DMS 273 (cell line): ENCODE measurements at regions not wholly inside any gene's neighbourhood (a gene's known extent, or its start where the extent isn't known, plus 50 kb on each side); places are given as distances from the start of the nearest gene placed in this dataset.
"Not testable (repeated sequence)": the region's sequence is repeated elsewhere in the genome, so short reads cannot be mapped to it uniquely, and the experiment has no call there.

Experiments
- DNase-seq: peaks from one replicate; lab custom pipeline; 2025; ENCODE audit not compliant: unreplicated experiment; lab: John Stamatoyannopoulos, UW

GRCh38 chr9:39463696-39464095 lies 108.2 kb downstream of the SPATA31A1 start:
- peak; percentile 7 for DNase-seq

- DNase-seq, result peak; percentile 92
Observed at GRCh38 chr9:39464122-39464777, 108.8 kb downstream of the SPATA31A1 start.

DNA sequence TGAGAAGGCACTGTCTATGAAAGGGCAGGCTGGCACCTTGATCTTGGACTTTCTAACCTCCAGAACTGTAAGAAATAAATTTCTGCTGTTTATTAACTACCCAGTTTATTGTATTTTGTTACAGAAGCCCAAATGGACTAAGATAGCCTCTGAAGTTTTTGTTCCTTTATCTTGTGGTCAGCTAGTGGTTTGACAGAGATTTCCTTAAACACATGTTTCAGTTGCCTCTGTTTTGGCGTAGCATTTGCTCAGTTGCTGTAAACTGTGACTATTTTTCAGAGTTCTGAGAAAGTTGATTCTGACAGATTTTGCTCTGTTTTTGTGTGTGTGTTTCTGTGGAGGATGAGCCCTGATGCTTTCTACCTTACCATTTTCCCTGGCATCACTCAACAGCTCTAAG lies 119.0 kb downstream of the SPATA31A1 start:
- not testable (repeated sequence) for DNase-seq

GRCh38 chr9:39483073-39483472 lies 127.6 kb downstream of the SPATA31A1 start:
- DNase-seq, result not testable (repeated sequence)

- DNase-seq, result not testable (repeated sequence)
Observed at GRCh38 chr9:39483880-39484279, 128.4 kb downstream of the SPATA31A1 start.

DNA sequence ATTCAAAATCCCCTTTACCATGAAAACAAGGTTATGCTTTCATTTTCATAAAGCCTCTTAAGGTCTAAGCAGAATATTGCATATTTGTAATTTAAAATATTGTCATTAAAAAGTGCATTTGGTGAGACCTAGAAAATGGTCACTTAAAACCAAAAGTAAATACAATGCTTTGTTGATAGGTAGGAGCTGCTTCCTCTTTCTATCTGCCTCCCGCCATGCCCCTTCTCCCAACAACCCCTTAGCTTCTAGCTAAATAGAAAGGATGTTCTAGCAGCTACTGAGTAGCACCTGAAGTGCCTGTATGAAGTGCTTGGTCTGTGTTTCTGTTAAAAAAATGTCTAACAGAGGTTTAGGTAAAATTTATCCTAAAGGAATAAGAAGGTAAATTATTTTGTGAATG lies 128.8 kb downstream of the SPATA31A1 start:
- not testable (repeated sequence) for DNase-seq

- DNase-seq, result not testable (repeated sequence)
Observed at GRCh38 chr9:39487477-39487876, 132.0 kb downstream of the SPATA31A1 start.

DNA sequence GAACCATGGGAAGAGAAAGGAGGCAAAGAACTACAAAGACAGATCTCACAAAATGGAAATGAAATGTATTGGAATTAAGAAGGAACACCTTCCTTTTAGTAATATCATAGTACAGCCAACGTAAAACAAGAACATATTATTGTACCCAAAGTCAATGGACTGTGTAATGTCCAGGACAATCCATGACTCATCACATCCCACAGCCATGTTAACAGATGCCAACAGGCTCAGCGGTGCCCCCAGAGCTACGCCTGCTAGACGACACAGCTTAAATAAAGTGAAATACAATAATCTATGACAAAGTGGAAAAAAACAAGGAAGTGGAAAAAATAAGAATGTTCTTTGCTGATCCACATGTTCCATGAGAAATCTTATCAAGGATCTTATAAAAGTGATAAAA lies 140.8 kb downstream of the SPATA31A1 start:
- DNase-seq, result not testable (repeated sequence)

DNA sequence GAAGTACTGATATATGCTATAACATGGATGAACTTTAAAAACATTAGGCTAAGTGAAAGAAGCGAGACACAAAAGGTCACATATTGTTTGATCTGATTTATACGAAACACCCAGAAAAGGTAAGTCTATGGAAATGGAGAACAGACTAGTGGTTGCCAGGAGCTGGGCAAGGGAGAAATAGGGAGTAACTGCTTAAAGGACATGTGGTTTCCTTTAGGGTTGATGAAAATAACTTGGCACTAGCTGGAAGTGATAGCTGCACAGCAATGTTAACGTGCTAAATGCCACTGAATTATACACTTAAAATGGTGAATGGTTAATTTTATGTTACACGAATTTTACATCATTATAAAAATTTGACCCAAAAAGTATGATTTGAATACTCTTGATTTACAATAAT lies 147.7 kb downstream of the SPATA31A1 start:
- not testable (repeated sequence) for DNase-seq

GRCh38 chr9:39527387-39528029 lies 172.0 kb downstream of the SPATA31A1 start:
- not testable (repeated sequence) for DNase-seq

DNA sequence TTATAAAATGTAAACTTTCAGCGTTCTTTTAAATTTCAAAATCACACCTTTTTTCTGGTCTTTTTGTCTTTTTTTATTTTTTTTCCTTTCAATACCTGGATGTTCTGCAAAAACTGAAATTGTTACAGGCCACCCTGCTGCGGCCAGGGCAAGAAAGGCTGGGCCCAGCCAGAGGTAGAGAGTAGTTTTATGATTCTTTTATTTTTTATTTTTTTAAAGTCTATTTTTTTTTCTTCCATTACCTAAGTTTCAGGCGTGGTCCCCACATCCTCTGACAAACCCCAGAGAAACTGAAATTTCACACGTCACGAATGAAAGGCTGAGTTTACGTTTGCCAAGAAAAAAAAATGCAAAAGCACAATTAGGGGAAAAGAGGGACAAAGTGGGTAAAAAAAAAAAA lies 177.1 kb downstream of the SPATA31A1 start:
- DNase-seq, result not testable (repeated sequence)

DNA sequence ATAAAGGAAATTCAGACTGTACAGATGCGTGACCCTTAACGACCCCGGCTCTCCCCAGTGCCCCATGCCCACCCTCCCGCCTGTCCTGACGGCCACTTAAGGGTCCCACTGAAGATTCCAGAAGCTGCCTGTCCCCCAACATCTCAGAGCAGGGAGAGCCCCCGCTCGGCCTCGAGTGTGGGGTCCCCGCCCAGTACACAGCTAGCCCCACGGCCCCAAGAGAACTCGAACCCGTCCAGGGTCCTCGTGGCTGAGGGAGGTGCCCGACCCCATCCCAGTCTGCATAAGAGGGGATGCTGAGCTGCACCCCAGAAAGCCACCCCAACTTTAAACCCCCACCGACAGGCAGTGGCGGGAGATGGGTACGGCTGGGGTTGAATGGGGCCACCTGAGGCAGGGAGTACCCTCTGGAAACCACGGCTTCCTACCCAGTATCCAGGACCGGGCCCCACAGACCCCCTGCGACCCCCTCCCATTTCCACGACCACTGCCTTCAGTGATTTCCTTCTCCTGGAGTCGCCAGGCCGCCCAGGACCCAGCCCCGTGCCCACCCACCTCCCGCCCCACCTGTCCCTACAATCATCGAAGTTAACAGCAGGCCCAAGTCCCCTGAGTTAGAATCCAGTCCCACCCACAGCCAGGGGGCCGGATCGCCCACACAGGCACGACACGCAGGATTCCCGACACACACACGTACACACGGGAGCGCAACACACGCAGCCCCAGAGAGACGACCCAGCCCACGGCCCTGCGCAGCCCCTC lies 177.7 kb downstream of the SPATA31A1 start:
- DNase-seq, result not testable (repeated sequence)

DNA sequence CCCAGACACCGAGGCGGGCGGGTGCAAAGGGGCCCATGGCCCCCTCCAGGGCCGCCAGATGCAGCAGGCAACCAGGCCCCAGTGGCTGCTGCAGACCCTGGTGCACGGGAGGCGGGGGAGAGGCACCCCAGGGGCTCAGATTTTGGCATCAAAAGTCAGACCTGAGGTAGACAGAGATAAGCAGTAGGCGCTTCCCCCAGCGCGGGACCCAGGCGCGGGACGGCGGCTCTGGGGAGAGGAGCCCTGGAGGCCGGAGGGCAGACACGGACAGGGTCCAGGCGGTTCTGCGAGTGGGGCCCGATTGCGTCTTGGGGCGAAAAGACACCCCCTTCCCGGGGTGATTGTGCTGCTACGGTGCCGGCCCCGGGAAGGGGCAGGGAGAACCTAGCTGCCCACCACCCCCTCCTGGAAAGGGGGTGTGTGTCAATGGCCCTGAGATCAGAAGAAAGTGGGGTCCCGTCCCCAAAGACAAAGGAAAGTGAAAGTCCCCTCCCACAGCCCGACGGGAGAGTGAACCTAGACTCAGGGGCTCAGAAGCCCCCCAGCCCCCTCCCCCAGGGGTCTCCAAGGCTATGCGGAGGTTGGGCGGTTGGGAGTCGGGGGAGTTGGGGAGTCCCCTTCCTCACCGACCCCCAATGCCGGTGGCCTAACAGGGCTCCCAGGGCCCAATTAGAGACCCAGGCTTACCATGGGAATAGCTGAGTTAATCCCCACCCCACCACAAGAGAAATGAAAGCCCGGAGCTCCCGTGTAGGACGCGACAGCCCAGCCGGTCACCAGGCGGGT lies 178.5 kb downstream of the SPATA31A1 start:
- DNase-seq, result not testable (repeated sequence)

GRCh38 chr9:39534897-39535296 lies 179.4 kb downstream of the SPATA31A1 start:
- DNase-seq, result not testable (repeated sequence)

DNA sequence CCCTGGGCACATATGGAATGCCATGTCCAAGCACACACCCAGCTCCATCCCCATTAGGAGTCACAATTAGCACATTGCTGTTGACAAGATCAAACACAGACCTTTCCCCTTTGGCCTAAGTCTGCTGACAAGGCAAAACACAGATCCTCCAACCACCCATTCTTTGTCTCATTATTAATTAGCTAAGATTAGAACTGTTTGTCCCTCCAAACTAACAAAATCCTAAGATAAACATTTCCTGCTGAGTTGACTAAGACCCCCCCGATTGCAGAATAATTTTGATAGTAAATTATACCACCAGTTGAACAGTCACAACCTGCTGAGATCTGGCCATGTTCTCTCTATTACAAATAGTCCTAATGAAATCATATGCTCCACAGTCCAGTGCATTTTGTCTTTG lies 186.7 kb downstream of the SPATA31A1 start:
- not testable (repeated sequence) for DNase-seq

- DNase-seq, result not testable (repeated sequence)
Observed at GRCh38 chr9:39545079-39545478, 189.6 kb downstream of the SPATA31A1 start.

DNA sequence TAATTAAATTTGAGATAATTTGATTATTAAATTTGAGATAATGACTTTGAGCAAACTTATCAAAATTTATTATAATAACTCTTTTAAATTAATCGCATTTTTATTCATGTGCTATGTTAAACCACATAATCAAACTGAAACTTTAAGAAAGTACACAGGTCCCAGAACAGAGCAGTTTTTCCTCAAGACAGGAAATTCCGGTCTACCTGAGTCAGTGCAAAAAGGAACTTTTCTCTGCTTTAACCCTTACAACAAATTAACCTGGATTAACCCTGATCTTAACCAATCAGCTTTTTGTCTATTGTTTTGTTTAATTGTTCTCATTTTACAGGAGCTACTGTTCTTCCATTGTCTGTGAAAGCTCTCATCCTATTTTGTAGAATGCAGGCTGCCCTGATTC lies 195.1 kb downstream of the SPATA31A1 start:
- DNase-seq, result not testable (repeated sequence)

DNA sequence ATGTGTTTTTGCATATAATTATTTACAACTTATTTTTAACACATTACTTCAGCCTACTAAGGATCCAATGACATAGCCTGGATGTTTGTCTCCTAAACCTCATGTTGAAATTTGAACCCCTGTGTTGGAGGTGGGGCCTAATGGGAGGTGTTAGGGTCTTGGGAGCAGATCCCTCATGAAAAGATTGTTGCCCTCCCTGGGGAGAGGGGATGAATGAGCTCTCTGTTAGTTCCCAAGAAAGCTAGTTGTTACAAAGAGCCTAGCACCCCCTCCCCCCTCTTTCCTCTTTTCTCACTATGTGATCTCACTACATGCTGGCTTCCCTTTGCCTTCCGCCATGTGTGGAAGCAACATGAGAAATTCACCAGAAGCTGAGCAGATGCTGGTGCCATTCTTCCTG lies 196.1 kb downstream of the SPATA31A1 start:
- peak; percentile 25 for DNase-seq

GRCh38 chr9:39552242-39552881 lies 196.9 kb downstream of the SPATA31A1 start:
- DNase-seq, result peak; percentile 28

GRCh38 chr9:39554352-39554751 lies 198.9 kb downstream of the SPATA31A1 start:
- DNase-seq, result not testable (repeated sequence)

- peak; percentile 47 for DNase-seq
Observed at GRCh38 chr9:39559384-39559783, 203.9 kb downstream of the SPATA31A1 start.
